GM19238 (cell line): ENCODE measurements at regions not wholly inside any gene's neighbourhood (a gene's known extent, or its start where the extent isn't known, plus 50 kb on each side); places are given as distances from the start of the nearest gene placed in this dataset.

Source experiments
- DNase-seq: peaks from one replicate; pipeline ENCODE4 v3.0.0; 2011; ENCODE audit warnings: low spot score; ENCODE audit not compliant: insufficient read length

DNA sequence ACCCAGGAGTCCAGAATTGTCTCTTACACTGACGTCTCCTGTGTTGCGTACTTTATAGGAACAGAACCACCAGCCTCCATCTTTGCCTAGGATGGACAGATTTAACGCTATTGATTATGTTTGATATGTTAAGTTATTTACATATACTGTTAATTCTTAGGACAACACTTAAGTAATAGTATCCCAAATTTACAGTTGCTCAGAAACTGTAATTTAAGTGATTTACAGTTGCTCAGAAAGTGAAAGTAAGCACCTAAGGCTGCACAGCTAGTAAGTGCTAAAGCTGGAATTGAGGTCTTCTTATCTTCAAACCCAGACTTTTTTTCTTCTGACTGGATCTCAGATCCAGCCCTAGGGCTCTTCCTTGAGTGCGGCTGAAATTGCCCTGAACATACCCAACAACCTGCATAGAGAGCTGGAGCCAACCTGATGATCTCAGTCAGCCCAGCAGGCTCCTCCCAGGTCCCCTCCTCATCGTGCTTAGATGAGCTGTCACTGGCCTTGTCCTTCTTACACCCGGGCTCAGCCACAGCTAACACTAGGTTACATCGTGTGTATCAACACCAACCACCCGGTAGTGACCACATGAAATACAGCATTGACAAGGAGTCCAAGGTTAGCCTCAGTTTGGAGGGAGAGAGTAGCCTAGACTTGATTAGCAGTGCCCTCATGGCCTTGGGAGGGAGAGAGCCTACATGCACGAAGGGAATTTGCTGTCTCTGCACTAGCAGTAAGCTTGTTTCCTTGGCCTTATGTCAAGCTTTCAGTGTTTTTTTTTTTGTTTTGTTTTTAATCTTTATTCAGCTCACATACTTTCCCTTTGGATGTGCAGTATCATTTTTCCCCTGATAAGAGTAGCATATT is 111.1 kb upstream of the ARHGAP5 start:
- no peak for DNase-seq

DNA sequence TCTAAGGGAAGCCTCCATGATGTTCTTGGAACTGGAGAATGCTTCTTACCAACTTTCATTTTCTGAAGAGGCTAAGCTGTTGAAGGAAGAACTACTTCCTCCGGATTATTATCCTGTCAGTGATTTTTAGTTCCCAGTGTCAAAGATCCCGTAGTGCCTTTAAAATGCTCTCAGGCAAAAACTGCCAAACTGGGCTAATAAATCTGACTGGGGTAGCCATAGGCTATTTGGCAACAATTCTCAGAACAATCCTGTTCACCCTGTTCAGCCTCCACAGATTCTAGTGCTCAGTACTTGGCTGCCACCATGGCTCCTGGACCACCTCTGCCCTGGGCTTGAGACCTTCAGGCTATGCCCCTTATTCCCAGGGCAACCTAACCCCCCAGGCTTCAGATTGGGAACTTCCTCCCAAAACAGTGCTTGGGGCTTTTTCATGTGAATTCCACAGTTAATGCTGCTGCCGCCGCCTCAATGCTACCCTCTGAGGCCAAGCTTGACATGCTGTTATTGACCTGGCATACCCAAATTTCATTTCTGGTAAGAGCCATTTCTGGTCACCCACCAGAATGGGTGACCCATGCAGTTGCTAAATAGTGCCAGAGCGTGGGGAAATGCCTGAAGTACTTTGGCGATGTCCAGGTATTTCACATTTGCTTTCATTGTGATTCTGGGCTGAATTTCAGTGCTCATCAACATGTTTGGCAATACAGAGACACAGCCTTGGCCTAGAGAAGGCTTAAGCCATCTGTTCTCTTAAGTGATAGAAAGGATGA is 110.0 kb upstream of the ARHGAP5 start:
- DNase-seq = no peak

DNA sequence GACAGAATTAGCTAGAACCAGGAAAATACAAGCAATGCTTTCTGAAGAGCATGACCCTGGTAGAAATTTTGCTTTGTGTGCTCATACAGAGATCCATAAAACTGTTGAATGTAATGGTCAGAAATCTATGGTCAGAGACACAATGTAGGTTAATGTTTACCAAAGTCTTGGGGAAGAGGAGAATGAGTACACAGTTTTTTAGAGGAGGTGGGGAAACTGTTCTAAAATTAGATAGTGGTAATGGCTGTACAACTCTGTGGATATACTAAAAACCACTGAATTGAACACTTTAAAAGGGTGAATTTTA is 109.5 kb upstream of the ARHGAP5 start:
- no peak for DNase-seq

DNA sequence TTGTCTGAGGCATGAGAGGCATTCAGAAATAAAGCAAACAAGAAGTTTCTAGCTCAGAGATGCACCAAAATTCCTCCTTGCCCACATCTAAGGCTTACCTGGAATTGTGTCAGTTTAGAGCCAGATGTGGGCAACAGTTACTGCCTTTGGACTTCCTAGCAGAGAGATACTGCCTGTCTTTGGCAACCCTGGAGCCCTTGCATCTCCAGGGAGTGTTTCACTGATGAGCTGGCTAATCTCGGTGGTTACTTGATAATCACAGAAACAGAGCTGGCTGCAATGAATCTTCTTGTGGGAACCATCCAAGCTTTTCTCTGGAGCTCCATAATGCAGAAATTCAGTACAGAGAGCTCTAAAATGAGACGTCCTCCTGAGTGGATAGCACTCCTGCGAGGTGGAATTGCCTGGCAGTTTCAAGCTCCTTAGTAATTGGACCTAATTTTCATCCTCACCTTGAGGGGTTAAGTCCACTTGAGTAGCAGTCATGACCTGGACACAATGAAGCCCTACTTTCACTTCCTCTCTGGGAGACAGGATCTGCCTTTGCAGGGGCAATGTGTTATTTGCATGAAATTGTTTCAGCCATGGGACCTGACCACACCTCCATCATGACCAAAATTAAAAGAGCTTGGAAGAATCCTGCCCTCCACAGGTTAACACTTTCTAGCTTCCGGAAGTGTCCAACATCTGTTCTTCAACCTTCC is 108.8 kb upstream of the ARHGAP5 start:
- no peak for DNase-seq

DNA sequence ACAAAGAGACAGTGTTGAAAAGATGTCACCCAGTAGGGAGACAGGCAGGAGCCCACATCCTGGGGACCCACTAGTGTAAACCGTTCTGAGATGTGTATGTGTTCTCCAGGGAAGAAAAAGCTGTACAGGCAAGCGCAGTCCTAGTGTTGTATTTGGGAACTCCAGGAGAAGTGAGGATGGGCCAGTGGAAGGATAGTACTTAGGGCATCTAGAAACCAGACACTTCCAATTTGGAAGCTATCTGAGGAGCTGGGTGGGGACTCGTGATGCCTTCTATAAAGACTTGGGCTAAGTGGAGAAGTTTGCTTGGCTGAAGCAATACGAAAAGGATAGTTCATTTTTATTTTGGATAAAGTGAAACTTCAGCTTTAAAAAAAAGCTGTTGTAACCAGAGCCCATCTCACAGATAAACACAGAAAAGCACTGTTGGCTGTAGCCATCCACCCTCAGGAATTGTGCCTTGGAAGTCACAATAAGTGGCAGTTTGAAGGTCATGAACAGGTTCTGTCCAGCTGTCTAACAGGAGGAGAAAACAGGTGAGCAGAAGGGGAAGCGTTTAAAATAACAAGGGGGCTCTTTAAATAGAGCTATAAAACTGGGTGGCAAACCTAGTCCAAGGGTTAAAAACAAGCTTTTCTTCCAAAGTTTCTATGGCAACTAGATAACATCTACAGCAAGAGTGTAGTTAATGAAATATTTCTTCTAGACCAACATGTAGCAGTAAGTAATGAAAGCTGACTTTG is 108.0 kb upstream of the ARHGAP5 start:
- no peak for DNase-seq

DNA sequence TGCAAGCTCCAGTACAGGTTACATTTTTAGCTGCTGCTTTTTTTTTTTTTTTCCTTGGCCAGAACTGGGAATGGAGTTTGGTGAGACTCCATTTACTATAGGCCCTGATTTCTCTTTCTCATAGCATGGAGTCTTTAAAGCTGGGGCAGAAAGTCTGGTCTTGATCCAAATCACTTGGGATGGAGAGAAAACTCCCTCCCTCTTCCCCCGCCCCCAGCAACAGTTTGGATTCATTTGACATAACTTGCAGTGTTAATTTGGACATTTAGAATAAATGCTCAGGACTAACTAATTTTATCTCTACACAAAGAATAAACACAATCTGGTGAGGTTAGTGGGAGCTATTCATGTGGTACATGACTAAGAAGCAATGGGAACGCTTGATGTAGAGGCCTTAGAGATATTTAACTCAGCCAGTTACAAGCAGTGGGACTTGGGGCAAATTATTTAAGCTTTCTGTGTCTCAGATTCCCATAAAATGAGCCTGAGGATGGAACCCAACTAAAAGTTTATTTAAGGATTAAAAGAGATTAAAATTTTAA is 107.3 kb upstream of the ARHGAP5 start:
- DNase-seq = no peak

DNA sequence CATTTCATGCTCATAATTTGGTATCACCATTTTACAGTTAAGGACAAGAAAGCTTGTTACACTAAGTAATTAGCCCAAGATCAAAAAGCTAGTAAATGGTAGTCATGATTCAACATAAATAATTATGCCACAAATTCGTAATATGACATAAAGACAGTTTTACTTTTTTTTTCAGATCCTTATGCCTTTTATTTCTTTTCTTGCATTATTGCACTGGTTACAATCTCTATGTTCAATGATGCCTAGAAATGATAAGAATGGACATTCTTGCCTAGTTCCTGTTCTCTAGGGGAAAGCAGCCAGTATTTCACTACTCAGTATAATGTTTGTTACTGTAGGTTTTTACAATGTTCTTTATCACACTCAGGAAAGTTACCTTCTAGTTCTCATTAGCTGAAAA is 106.4 kb upstream of the ARHGAP5 start:
- no peak for DNase-seq

DNA sequence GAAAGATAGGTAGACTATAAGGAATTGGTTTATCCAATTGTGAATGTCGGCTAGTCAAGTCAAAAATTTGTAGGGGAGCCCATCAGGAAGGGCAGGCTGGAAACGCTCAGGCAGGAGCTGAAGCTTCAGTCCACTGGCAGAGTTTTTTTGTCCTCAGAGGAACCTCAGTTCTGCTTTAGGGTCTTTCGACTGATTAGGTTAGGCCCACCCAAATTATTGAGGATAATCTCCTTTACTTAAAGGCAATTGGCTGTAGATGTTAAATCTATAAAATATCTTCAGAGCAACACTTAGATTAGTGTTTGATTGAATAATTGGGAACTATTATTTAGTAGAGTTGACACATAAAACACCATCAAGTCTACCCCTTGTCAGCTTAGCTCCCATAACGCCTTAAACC is 105.5 kb upstream of the ARHGAP5 start:
- DNase-seq = no peak

DNA sequence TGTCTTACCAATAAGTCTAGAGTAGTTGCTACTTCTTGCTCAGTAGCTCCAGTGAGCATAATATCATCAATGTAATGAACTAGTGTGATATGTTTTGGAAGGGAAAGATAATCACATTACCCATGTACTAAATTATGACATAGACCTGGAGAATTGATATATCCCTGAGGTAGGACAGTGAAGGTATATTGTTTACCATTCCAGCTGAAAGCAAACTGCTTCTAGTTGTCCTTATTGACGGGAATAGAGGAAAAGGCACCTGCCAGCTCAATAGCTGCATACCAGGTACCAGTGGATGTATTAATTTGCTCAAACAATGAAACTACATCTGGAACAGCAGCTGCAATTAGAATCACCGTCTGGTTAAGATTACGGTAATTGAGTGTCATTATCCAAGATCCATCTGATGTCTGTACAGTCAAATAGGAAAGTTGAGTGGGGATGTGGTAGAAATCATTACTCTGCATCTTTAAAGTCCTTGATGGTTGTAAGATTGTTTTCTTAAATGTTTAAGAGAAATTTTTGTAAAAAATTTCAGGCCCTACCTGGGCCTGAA is 100.0 kb upstream of the ARHGAP5 start:
- DNase-seq = no peak

DNA sequence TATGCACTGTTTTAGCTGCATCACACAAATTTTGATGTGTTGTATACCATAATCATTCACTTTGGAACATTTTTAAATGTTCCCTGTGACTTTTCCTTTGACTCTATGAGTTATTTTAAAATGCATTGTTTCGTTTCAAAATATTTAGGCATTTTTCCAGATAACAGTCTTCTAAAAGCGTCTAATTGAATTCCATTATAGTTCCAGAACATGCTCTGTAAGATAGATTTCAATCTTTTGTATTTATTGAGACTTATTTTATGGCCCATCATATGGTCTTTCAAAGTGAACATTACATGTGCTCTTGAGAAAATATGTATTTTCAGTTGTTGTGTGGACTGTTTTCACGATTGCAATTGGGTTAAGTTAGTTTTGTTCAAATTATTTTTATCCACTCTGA is 98.7 kb upstream of the ARHGAP5 start:
- no peak for DNase-seq

DNA sequence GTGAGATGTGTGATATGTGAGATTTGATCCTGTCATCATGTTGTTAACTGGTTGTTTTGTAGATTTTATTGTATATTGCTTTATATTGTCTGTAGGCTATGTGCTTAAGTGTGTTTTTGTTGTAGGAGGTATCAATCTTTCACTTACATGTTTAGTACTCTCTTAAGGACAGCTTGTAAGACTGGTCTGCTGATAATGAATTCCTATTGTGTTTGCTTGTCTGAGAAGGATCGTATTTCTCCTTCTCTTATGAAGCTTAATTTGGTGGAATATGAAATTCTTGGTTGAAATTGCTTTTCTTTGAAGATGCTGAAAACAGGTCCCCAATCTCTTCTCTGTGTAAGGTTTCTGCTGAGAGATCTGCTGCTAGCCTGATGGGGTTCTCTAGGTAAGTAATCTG is 94.5 kb upstream of the ARHGAP5 start:
- no peak for DNase-seq

DNA sequence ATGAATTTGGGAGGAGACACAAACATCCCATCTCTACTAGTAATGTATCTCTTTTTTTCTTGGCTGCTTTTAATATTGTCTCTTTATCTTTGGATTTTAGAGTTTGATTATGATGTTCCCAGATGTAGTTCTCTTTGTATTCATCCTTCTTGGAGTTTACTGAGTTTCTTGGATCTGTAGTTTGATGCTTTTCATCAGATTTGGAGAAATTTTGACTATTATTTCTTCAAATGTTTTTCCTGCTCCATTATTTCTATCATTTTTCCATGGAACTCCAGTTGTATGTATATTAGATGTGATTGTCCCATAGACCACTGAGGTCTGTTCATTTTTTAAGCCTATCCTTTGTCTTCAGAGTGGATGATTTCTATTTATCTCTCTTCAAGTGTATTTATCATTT is 90.7 kb upstream of the ARHGAP5 start:
- no peak for DNase-seq

DNA sequence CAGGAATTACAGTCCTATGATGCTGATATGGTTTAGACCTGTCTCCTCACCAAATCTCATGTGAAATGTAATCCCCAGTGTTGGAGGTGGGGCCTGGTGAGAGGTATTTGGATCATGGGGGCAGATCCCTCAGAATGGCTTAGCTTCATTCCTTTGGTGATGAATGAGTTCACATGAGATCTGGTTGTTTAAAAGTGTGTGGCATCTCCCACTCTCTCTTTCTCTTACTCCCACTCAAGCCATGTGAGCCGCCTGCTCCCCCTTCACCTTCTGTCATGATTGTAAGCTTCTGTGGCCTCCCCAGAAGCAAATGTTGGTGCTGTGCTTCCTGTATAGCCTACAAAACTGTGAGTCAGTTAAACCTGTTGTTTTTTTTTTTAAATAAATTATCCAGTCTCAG is 89.4 kb upstream of the ARHGAP5 start:
- DNase-seq = no peak

DNA sequence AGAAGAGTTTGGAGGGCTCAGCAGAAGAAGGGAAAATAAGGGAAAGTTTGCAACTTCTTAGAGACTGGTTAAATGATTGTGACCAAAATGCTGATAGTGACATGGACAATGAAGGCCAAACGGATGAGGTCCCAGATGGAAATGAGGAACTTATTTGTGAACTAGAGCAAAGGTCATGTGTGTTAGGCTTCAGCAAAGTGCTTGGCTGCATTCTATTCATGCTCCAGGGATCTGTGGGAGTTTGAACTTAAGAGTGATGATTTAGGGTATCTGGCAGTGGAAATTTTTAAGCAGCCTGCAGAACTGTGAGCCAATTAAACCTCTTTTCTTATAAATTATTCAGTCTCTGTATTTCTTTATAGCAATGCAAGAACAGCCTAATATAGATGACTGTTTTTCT is 88.9 kb upstream of the ARHGAP5 start:
- DNase-seq = no peak

DNA sequence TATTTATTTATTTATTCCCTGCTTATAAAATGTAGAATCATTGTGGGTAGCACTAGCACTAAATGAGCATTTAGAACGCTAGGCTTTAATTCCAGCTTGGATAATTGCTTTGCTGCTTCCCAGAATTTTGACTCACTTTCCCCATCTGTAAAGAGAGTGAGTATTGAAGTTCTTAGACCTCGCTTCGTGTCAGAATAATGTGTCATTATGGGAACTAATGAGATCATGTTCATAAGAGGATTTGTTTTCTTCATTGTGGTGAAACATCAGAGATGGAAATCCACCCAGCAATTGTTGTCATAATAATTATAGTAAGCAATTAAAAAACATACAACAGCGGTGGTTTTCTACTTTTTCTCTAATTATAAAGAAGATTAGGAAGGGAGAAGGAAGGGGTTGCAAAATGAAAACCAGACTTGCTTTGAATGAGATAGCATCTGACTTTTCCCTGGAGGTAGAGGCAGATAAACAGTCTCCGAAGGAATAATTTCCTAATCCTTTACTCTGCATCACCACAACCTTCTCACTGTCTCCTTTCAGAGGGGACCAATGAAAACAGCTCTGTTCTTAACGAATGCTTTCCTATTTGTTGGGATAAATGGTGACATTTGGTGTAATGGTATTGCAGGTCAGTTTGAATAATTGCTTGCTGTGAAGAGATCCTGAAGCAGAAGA is 86.8 kb upstream of the ARHGAP5 start:
- DNase-seq = no peak

DNA sequence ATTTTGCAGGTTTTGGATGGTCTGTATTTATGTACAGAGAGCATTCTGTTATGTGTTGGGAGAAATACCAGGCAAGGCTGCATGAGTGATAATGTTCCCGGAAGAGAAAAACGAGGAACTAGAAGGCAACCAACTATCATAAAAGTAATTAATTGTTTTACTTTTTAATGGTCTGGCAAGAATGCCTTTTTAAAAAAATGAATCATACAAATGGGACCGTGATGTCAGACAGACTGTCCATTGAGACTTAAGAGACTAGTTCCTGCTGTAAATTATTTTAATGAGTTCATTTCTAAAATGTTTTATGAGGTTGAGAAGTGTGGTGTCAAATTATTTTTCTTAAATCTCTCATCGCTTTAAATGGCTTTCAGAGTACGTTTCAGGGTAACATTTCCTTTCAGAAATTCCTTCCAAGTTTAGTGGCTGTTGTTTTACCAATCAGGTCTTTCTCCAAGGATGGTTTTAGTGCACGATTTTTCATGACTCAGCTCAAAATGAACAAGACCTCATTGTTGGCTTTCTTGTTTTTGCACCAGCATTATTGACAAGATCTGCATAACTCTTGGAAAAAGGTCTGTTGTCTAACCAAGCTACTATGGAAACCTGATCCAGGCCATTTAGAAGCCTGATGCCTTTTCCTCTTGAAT is 86.1 kb upstream of the ARHGAP5 start:
- no peak for DNase-seq

DNA sequence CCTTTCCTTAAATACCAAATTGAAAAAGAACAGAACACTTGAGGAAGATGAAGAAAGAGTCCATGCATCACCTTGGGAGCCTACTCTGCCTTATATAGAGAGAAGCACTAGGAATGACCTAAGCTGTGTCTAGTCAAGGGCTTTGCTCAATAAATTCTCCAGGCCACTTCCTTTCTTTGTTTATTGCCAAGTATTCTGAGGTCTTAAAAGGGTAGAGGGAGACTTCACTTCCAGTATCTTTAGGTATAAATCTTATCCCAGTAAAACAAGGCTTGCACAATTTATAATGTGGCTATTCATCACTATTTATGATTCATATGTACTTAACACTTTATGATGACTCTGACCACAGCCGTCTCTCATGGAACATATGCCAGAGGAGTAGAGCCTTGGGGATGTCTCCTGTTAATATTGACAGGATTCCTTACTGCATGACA is 85.1 kb upstream of the ARHGAP5 start:
- no peak for DNase-seq

DNA sequence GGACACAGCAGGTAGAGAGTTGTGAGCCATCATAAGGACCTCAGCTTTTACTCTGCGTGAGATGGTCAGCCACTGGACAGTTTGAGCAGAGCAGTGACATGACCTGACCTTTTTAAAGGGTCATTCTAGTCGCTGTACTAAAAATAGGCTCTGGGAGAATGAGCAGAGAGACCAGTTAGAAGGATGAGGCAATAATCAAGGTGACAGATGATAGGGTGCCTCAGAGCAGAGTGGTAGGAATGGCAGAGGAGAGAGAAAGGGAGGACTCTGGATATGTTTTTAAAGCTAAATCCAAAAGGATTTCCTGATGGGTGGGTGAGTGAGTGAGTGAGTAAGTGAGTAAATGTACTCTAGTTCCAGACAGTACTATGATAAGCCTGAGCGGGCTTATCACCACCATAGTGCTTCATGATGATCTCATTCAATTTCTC is 83.6 kb upstream of the ARHGAP5 start:
- DNase-seq = no peak

DNA sequence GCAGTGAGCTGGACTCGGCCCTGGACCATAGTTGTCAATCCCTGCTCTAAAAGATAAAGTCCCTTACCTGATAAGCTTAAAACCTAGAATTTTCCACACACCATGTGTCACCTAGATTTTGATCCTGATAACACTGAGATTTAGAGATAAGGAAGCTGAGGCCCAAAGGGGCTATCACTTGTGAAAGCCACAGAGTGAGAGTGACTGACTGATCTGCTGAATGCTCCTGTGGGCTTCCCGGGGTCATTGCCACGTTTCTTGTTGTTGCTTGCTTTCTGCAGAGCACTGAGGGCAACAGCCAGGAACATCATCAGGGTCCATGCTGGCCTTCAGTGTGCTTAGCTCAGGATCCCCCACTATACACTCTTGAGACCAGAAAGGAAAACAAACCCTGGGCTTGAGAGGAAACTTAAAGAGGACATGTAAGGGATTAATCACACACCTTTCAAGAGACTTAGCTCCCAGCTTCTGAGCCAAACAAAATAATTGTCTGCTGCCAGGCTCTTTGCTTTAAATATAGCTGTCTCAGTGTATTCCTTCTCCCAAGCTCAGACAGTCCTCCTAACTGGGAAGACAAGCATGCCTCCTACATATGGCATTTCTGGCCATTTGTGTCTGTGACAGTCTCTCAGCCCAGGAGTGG is 82.6 kb upstream of the ARHGAP5 start:
- no peak for DNase-seq
